ENCODE measurements at regions not wholly inside any gene's neighbourhood (a gene's known extent, or its start where the extent isn't known, plus 50 kb on each side); places are given as distances from the start of the nearest gene placed in this dataset.
A peak's percentile ranks its signal among the peaks of the same experiment; 100 is the strongest.
"Not testable (repeated sequence)": the region's sequence is repeated elsewhere in the genome, so short reads cannot be mapped to it uniquely, and the experiment has no call there.

GRCh38 chr18:1045658-1046057 lies 141.0 kb downstream of the ADCYAP1 start:
- DNase-seq (ENCODE audit: low read depth), result no peak

GRCh38 chr18:1047406-1047805 lies 142.7 kb downstream of the ADCYAP1 start:
- no peak for DNase-seq (ENCODE audit: low read depth)

GRCh38 chr18:1048032-1048431 lies 143.4 kb downstream of the ADCYAP1 start:
- DNase-seq (ENCODE audit: low read depth), result no peak

- DNase-seq (ENCODE audit: low read depth), result no peak
Measured at GRCh38 chr18:1049173-1049572, 144.5 kb downstream of the ADCYAP1 start.

GRCh38 chr18:1050012-1050657 lies 145.5 kb downstream of the ADCYAP1 start:
- DNase-seq (ENCODE audit: low read depth), result peak; percentile 8

- no peak for DNase-seq (ENCODE audit: low read depth)
Measured at GRCh38 chr18:1052301-1052700, 147.6 kb downstream of the ADCYAP1 start.

GRCh38 chr18:1053331-1054315 lies 149.0 kb downstream of the ADCYAP1 start:
- no peak for DNase-seq (ENCODE audit: low read depth)

DNA sequence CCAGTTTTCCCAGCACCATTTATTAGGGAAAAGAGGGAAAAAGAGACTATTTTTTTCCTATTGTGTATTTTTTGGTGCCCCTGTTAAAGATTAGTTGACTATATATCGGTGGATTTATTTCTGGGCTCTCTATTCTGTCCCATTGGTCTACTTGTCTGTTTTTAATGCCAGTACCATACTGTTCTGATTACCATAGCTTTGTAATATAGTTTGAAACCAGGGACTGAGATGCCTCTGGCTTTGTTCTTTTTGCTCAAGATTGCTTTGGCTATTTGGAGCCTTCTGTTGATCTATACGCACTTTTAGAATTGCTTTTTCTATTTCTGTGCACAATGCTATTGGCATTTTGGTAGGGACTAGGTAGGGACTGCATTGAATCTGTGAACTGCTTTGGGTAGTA lies 151.7 kb downstream of the ADCYAP1 start:
- no peak for DNase-seq (ENCODE audit: low read depth)

DNA sequence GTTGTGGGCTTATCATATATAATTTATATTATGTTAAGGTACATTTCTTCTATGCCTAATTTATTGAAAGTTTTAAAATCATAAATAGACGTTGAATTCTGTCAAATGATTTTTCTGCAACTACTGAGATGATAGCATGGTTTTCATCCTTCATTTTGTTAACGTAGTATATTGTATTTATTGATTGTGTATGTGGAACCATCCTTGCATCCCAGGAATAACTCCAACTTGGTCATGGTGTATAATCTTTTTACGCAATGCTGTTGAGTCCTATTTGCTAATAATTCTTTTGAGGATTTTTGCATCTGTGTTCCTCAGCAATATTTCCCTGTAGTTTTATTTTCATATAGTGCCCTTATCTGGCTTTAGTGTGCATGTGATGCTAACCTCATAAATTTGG lies 152.7 kb downstream of the ADCYAP1 start:
- DNase-seq (ENCODE audit: low read depth), result no peak

- no peak for DNase-seq (ENCODE audit: low read depth)
Measured at GRCh38 chr18:1062588-1062987, 157.9 kb downstream of the ADCYAP1 start.

- no peak for DNase-seq (ENCODE audit: low read depth)
Measured at GRCh38 chr18:1075322-1075721, 170.7 kb downstream of the ADCYAP1 start.

- DNase-seq (ENCODE audit: low read depth), result no peak
Measured at GRCh38 chr18:1075876-1076275, 171.2 kb downstream of the ADCYAP1 start.

GRCh38 chr18:1078301-1078700 lies 173.6 kb downstream of the ADCYAP1 start:
- DNase-seq (ENCODE audit: low read depth), result no peak

DNA sequence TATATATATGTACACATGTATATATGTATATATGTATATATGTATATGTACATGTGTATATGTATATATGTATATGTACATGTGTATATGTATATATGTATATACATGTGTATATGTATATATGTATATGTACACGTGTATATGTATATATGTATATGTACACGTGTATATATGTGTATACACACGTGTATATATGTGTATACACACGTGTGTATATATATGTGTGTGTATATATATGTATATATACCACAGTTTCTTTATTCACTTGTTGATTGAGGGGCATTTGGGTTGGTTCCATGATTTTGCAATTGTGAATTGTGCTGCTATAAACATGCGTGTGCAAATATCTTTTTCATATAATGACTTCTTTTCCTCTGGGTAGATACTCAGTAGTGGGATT lies 179.0 kb downstream of the ADCYAP1 start:
- not testable (repeated sequence) for DNase-seq (ENCODE audit: low read depth)

- DNase-seq (ENCODE audit: low read depth), result no peak
Measured at GRCh38 chr18:1090758-1091157, 186.1 kb downstream of the ADCYAP1 start.

DNA sequence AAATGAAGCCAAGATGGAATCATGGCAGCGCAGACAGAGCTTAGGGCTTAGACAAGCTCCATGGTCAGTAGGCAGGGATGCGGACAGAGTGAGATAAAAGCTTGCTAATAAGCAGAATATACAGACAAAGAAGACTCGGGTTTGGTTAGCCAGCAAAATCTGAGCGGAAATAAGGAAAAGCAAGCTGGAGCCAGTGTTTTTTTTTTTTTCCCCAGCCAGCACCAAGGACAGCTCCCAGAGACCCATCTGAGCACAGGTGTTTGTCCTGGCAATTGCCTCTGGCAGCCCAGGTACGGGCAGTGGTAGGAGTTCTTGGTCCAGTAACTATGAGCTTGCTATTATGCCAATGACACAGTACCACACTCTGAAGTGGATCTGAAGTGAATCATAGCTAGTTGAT lies 187.6 kb downstream of the ADCYAP1 start:
- DNase-seq (ENCODE audit: low read depth), result no peak

- DNase-seq (ENCODE audit: low read depth), result peak; percentile 53
Measured at GRCh38 chr18:1094409-1094808, 189.7 kb downstream of the ADCYAP1 start.

GRCh38 chr18:1097991-1098735 lies 193.5 kb downstream of the ADCYAP1 start:
- not testable (repeated sequence) for DNase-seq (ENCODE audit: low read depth)

DNA sequence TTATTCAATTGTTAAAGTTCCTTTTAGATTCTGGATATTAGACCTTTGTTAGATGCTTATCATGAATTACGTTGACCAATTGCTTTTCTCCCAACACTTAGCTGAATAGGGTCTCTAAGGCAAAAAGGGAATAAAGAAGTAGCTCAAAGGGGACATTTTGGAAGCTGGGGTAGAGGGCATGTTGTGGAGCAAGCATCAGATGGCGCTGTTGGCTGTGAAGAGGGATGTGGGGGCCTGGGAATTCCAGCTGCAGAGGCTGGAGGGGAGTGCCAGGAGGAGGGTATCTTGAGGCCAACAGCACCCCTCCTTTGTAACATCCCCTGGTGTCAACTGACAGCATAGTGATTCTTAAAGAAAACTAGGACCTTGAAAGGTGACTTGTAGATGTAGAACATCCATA lies 198.2 kb downstream of the ADCYAP1 start:
- DNase-seq (ENCODE audit: low read depth), result no peak

DNA sequence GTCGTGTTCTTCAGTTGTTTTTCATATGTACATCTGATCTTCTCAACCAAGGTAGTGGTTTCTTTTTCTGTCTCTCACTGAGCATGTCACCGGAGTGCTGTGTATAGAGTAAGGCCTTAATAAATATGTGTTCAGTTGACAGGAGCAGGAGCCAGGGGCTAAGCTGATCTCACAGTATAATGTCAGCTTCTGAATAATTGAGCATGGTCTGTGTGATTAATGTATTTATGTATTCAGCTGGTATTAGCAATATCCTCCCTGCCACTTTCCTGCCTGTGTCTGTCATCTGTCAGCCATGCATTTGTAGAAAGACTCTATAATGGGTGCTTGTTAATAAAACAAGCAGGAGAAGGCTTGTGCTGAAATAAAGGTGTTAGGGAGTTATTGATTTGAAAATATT lies 198.9 kb downstream of the ADCYAP1 start:
- no peak for DNase-seq (ENCODE audit: low read depth)

DNA sequence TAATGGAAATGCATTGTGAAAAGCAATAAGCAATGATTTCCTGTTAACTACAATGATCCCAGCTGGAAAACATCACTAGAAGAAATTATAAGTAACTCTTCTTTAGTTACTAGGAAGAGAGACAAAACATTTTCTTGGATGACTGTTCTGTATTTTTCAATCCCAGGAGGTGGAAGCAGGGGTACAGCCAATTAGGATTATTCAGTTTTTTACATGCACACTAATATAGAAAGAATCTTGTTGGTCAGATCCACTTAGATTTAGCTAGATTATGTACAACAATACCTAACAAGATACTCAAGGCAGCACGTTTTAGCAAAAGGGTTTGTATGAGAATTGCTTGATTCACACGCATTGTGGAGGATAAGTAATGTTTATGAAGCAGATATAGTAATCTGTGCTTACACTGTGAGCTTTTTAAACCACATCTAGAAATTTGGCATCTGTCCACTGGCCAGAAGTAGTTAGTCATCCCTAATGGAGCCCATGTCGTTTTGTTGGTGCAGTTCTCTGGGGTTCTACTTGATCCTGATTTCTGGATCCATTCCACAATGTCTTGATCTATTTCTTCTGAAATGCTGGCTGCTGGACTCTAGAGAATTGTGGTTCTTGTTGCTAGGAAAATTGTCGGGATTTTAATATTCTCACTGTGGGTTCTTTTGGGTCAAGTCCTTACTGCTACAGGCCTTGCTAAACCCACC lies 199.7 kb downstream of the ADCYAP1 start:
- peak; percentile 37 for DNase-seq (ENCODE audit: low read depth)

- no peak for DNase-seq (ENCODE audit: low read depth)
Measured at GRCh38 chr18:1124495-1124894, 219.8 kb downstream of the ADCYAP1 start.

Measured in iris pigment epithelial cell (primary cell).